ENCODE measurements at regions not wholly inside any gene's neighbourhood (a gene's known extent, or its start where the extent isn't known, plus 50 kb on each side); places are given as distances from the start of the nearest gene placed in this dataset.

GRCh38 chr12:24073170-24073810, 123.8 kb upstream of the SOX5 start:
- no peak overlapping the region for H3K27ac ChIP-seq
- H3K9me3 ChIP-seq, result no peaks in the 10 kb centered on the region
- TF ChIP-seq, protein P1, sequence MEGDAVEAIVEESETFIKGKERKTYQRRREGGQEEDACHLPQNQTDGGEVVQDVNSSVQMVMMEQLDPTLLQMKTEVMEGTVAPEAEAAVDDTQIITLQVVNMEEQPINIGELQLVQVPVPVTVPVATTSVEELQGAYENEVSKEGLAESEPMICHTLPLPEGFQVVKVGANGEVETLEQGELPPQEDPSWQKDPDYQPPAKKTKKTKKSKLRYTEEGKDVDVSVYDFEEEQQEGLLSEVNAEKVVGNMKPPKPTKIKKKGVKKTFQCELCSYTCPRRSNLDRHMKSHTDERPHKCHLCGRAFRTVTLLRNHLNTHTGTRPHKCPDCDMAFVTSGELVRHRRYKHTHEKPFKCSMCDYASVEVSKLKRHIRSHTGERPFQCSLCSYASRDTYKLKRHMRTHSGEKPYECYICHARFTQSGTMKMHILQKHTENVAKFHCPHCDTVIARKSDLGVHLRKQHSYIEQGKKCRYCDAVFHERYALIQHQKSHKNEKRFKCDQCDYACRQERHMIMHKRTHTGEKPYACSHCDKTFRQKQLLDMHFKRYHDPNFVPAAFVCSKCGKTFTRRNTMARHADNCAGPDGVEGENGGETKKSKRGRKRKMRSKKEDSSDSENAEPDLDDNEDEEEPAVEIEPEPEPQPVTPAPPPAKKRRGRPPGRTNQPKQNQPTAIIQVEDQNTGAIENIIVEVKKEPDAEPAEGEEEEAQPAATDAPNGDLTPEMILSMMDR (IDR thresholded peaks at IDR 0.05), result no peak
- no peak overlapping the region for H3K4me3 ChIP-seq (ENCODE audit: low read depth in 1 of 2, low read length in 1 of 2)
- H3K4me1 ChIP-seq (ENCODE audit: control insufficient read depth in 1 of 2, insufficient read depth in 1 of 2, low read depth in 1 of 2, low read length in 1 of 2), result no peaks in the 10 kb centered on the region
- no peaks in the 10 kb centered on the region for H3K27me3 ChIP-seq
- H3K36me3 ChIP-seq, result no peaks in the 10 kb centered on the region

- no peaks in the 10 kb centered on the region for H3K9me3 ChIP-seq
- H3K27ac ChIP-seq, result no peak overlapping the region
- no peak overlapping the region for H3K4me3 ChIP-seq (ENCODE audit: low read depth in 1 of 2, low read length in 1 of 2)
- no peaks in the 10 kb centered on the region for H3K4me1 ChIP-seq (ENCODE audit: control insufficient read depth in 1 of 2, insufficient read depth in 1 of 2, low read depth in 1 of 2, low read length in 1 of 2)
- no peaks in the 10 kb centered on the region for H3K27me3 ChIP-seq
- TF ChIP-seq, protein P1 (IDR thresholded peaks at IDR 0.05), result no peak
- no peaks in the 10 kb centered on the region for H3K36me3 ChIP-seq
Observed at GRCh38 chr12:24072302-24072701, 122.8 kb upstream of the SOX5 start.

DNA sequence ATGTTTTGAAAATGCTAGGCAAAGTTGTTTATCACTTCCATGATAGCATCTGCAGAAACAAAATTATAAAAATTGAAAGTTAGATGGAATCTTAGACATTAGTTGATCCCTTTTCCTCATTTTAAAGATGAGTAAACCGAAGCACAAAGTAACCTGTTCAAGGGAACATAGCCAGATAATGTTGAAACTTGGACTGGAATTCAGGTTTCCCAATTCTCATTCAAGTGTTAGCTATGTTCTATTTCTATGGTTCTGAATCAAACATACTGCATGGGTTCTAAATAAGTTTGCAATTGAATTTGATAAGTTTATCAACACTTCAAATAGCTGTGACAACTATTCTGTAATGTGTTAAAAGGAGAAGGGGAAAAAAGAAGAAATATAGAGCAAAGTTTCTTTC, 122.4 kb upstream of the SOX5 start:
- Histone ChIP-seq H3K4me3 (ENCODE audit: low read depth in 1 of 2, low read length in 1 of 2) (no peak overlapping the region), H3K4me1 (ENCODE audit: control insufficient read depth in 1 of 2, insufficient read depth in 1 of 2, low read depth in 1 of 2, low read length in 1 of 2) (no peaks in the 10 kb centered on the region), H3K27ac (no peak overlapping the region), H3K36me3 (no peaks in the 10 kb centered on the region), H3K9me3 (no peaks in the 10 kb centered on the region), H3K27me3 (no peaks in the 10 kb centered on the region)
- TF ChIP-seq, protein P1 (IDR thresholded peaks at IDR 0.05), result no peak

- Histone ChIP-seq H3K4me3 (ENCODE audit: low read depth in 1 of 2, low read length in 1 of 2) (no peak overlapping the region), H3K36me3 (no peaks in the 10 kb centered on the region), H3K27ac (no peak overlapping the region), H3K27me3 (no peaks in the 10 kb centered on the region), H3K4me1 (ENCODE audit: control insufficient read depth in 1 of 2, insufficient read depth in 1 of 2, low read depth in 1 of 2, low read length in 1 of 2) (no peaks in the 10 kb centered on the region), H3K9me3 (no peaks in the 10 kb centered on the region)
- TF ChIP-seq, protein P1 (IDR thresholded peaks at IDR 0.05), result no peak
Observed at GRCh38 chr12:24069532-24070395, 120.3 kb upstream of the SOX5 start.

DNA sequence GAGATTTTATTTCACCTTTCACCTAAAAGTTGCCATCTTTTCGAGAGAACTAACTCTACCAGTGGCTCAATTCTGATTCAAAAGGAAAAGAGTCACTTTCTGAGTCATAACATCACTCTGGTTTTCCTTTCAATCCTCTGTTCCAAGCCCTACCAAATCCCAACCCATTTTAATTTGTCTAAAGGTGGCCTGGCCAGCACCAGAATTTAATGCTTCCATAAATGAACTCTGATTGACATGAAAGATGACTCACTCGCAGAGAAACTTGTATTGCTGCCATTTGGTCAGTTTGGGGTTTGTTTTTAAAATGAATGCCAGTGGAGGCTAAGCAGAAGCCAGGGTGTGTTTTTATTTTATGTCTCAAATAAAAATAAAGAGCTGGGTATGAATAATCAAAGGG, 117.4 kb upstream of the SOX5 start:
- H3K36me3 ChIP-seq, result no peaks in the 10 kb centered on the region
- TF ChIP-seq, protein P1 (IDR thresholded peaks at IDR 0.05), result no peak
- no peaks in the 10 kb centered on the region for H3K4me1 ChIP-seq (ENCODE audit: control insufficient read depth in 1 of 2, insufficient read depth in 1 of 2, low read depth in 1 of 2, low read length in 1 of 2)
- no peaks in the 10 kb centered on the region for H3K27me3 ChIP-seq
- H3K9me3 ChIP-seq, result no peaks in the 10 kb centered on the region
- no peak overlapping the region for H3K4me3 ChIP-seq (ENCODE audit: low read depth in 1 of 2, low read length in 1 of 2)
- no peak overlapping the region for H3K27ac ChIP-seq
